ENCODE measurements at regions not wholly inside any gene's neighbourhood (a gene's known extent, or its start where the extent isn't known, plus 50 kb on each side); places are given as distances from the start of the nearest gene placed in this dataset.
"Not testable (repeated sequence)": the region's sequence is repeated elsewhere in the genome, so short reads cannot be mapped to it uniquely, and the experiment has no call there.

DNA sequence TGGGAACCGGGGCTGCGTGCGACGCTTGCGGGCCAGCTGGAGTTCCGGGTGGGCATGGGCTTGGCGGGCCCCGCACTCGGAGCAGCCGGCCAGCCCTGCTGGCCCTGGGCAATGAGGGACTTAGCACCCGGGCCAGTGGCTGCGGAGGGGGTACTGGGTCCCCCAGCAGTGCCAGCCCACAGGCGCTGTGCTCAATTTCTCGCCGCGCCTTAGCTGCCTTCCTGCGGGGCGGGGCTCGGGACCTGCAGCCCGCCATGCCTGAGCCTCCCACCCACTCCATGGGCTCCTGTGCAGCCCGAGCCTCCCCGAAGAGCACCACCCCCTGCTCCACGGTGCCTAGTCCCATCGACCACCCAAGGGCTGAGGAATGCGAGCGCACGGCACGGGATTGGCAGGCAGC lies 63.8 kb downstream of the PLXNA1 start:
- not testable (repeated sequence) for H3K36me3 ChIP-seq (ENCODE audit: control insufficient read depth, insufficient read depth, low read length); H3K27me3 ChIP-seq (ENCODE audit: control insufficient read depth, insufficient read depth, low read length); H3K9ac ChIP-seq (ENCODE audit: low read length); H3K4me3 ChIP-seq (ENCODE audit: low read depth, low read length); H3K27ac ChIP-seq (ENCODE audit: low read depth, low read length)
- Histone ChIP-seq H3K4me1 (ENCODE audit: control insufficient read depth, insufficient read depth, low read length) (peaks cover 16% of the 10 kb centered on the region), H3K9me3 (ENCODE audit: control insufficient read depth, insufficient read depth, low read depth, low read length) (peaks cover 22% of the 10 kb centered on the region)

DNA sequence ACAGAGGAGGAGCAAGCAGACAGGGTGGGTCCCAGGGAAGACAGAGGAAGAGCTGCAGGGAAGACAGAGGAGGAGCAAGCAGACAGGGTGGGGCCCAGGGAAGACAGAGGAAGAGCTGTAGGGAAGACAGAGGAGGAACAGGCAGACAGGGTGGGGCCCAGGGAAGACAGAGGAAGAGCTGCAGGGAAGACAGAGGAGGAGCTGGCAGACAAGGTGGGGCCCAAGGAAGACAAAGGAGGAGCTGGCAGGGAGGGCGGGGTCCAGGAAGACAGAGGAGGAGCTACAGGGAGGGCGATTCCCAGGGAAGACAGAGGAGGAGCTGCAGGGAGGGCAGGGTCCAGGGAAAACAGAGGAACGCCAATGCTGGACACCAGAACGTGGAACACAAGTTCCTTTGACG lies 66.5 kb downstream of the PLXNA1 start:
- Histone ChIP-seq H3K36me3 (ENCODE audit: control insufficient read depth, insufficient read depth, low read length) (no peaks in the 10 kb centered on the region), H3K9ac (ENCODE audit: low read length) (no peak overlapping the region), H3K4me3 (ENCODE audit: low read depth, low read length) (no peak overlapping the region), H3K4me1 (ENCODE audit: control insufficient read depth, insufficient read depth, low read length) (no peaks in the 10 kb centered on the region), H3K9me3 (ENCODE audit: control insufficient read depth, insufficient read depth, low read depth, low read length) (peaks cover 22% of the 10 kb centered on the region), H3K27me3 (ENCODE audit: control insufficient read depth, insufficient read depth, low read length) (no peaks in the 10 kb centered on the region), H3K27ac (ENCODE audit: low read depth, low read length) (no peak overlapping the region)

GRCh38 chr3:127050733-127051132 lies 67.8 kb downstream of the PLXNA1 start:
- Histone ChIP-seq H3K27me3 (ENCODE audit: control insufficient read depth, insufficient read depth, low read length) (no peaks in the 10 kb centered on the region), H3K4me1 (ENCODE audit: control insufficient read depth, insufficient read depth, low read length) (no peaks in the 10 kb centered on the region), H3K4me3 (ENCODE audit: low read depth, low read length) (no peak overlapping the region), H3K9me3 (ENCODE audit: control insufficient read depth, insufficient read depth, low read depth, low read length) (peaks cover 22% of the 10 kb centered on the region), H3K36me3 (ENCODE audit: control insufficient read depth, insufficient read depth, low read length) (no peaks in the 10 kb centered on the region), H3K27ac (ENCODE audit: low read depth, low read length) (no peak overlapping the region), H3K9ac (ENCODE audit: low read length) (no peak overlapping the region)

- H3K36me3 ChIP-seq (ENCODE audit: control insufficient read depth, insufficient read depth, low read length), result no peaks in the 10 kb centered on the region
Measured at GRCh38 chr3:127052121-127052561, 69.2 kb downstream of the PLXNA1 start.

GRCh38 chr3:127053026-127053425 lies 70.1 kb downstream of the PLXNA1 start:
- Histone ChIP-seq H3K27ac (ENCODE audit: low read depth, low read length) (no peak overlapping the region), H3K9ac (ENCODE audit: low read length) (no peak overlapping the region), H3K9me3 (ENCODE audit: control insufficient read depth, insufficient read depth, low read depth, low read length) (peaks cover 36% of the 10 kb centered on the region), H3K4me1 (ENCODE audit: control insufficient read depth, insufficient read depth, low read length) (no peaks in the 10 kb centered on the region), H3K4me3 (ENCODE audit: low read depth, low read length) (no peak overlapping the region), H3K36me3 (ENCODE audit: control insufficient read depth, insufficient read depth, low read length) (no peaks in the 10 kb centered on the region), H3K27me3 (ENCODE audit: control insufficient read depth, insufficient read depth, low read length) (no peaks in the 10 kb centered on the region)

More at GRCh38 chr3:127052121-127052561, 69.2 kb downstream of the PLXNA1 start:
- Histone ChIP-seq H3K9ac (ENCODE audit: low read length) (no peak overlapping the region), H3K9me3 (ENCODE audit: control insufficient read depth, insufficient read depth, low read depth, low read length) (peaks cover 30% of the 10 kb centered on the region), H3K27ac (ENCODE audit: low read depth, low read length) (no peak overlapping the region), H3K27me3 (ENCODE audit: control insufficient read depth, insufficient read depth, low read length) (no peaks in the 10 kb centered on the region), H3K4me1 (ENCODE audit: control insufficient read depth, insufficient read depth, low read length) (no peaks in the 10 kb centered on the region), H3K4me3 (ENCODE audit: low read depth, low read length) (no peak overlapping the region)

DNA sequence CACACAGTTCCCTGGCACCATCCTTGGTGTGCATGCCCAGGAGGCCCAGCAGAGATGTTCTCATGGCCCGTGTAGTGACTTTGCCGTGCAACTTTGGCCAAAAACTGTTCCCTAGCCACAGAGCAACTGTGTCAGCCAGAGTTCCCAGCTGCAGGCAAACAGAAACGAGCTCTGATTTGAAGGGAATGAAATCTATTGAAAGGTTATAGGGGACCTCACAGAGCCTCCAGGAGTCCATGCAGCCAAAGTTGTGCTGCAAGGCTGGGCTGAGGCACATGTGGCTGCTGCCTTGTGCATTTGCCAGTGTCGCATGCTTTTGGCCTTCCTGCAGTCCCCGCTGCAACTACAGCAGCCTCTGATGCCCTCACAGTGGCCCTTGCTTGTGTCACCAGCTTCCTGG lies 70.5 kb downstream of the PLXNA1 start:
- H3K4me3 ChIP-seq (ENCODE audit: low read depth, low read length), result no peak overlapping the region
- H3K27ac ChIP-seq (ENCODE audit: low read depth, low read length), result no peak overlapping the region
- no peak overlapping the region for H3K9ac ChIP-seq (ENCODE audit: low read length)
- peaks cover 34% of the 10 kb centered on the region for H3K9me3 ChIP-seq (ENCODE audit: control insufficient read depth, insufficient read depth, low read depth, low read length)
- no peaks in the 10 kb centered on the region for H3K27me3 ChIP-seq (ENCODE audit: control insufficient read depth, insufficient read depth, low read length)
- no peaks in the 10 kb centered on the region for H3K36me3 ChIP-seq (ENCODE audit: control insufficient read depth, insufficient read depth, low read length)
- H3K4me1 ChIP-seq (ENCODE audit: control insufficient read depth, insufficient read depth, low read length), result no peaks in the 10 kb centered on the region

DNA sequence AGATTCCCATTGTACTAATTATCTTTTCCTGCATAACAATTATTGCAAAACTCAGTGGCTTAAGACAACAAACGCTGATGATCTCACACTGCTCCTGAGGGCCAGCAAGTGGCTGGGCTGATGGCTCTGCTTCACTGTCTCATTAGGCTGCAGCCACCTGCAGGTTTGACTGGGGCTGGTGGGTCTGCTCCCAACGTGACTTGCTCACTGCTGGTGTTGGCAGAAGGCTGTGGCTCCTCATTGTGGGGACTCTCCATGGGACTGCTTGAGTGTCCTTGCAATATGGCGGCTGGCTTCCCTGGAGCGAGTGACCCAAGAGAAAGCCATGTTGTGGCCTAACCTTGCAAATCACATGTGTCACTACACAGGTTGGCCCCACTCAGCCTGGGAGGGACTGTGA lies 71.1 kb downstream of the PLXNA1 start:
- no peak overlapping the region for H3K9ac ChIP-seq (ENCODE audit: low read length)
- H3K36me3 ChIP-seq (ENCODE audit: control insufficient read depth, insufficient read depth, low read length), result no peaks in the 10 kb centered on the region
- H3K4me3 ChIP-seq (ENCODE audit: low read depth, low read length), result no peak overlapping the region
- H3K27ac ChIP-seq (ENCODE audit: low read depth, low read length), result no peak overlapping the region
- no peaks in the 10 kb centered on the region for H3K27me3 ChIP-seq (ENCODE audit: control insufficient read depth, insufficient read depth, low read length)
- H3K9me3 ChIP-seq (ENCODE audit: control insufficient read depth, insufficient read depth, low read depth, low read length), result peaks cover 29% of the 10 kb centered on the region
- no peaks in the 10 kb centered on the region for H3K4me1 ChIP-seq (ENCODE audit: control insufficient read depth, insufficient read depth, low read length)

DNA sequence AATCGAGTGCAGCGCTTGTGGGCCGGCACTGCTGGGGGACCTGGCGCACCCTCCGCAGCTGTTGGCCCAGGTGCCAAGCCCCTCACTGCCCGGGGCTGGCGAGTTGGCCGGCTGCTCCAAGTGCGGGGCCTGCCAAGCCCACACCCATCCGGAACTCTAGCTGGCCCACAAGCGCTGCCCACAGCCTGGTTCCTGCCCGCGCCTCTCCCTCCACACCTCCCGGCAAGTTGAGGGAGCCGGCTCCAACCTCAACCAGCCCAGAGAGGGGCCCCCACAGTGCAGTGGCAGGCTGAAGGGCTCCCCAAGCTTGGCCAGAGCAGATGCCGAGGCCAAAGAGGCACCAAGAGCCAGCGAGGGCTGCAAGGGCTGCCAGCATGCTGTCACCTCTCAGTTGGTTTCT lies 73.4 kb downstream of the PLXNA1 start:
- H3K27me3 ChIP-seq (ENCODE audit: control insufficient read depth, insufficient read depth, low read length), result no peaks in the 10 kb centered on the region
- no peaks in the 10 kb centered on the region for H3K36me3 ChIP-seq (ENCODE audit: control insufficient read depth, insufficient read depth, low read length)
- H3K9me3 ChIP-seq (ENCODE audit: control insufficient read depth, insufficient read depth, low read depth, low read length), result peaks cover 19% of the 10 kb centered on the region

DNA sequence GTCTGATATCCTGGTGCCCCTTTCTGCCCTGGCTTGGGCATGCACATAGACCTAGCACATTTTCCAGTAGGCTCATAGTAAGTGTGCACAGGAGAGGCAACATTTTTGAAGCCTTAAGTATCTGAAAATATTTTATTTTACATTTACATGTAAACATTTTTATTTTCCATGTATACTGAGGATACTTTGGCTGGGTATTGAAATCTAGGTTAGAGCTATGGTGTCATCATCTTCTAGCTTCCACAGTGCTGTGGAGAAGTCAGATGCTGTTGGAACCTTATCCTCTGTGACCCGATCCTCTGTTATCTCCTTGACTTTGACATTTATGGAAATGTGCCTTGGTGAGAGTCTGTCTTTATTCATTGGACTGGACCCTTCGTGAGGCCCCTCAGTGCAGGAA lies 74.1 kb downstream of the PLXNA1 start:
- H3K9me3 ChIP-seq (ENCODE audit: control insufficient read depth, insufficient read depth, low read depth, low read length), result peaks cover 19% of the 10 kb centered on the region
- H3K4me3 ChIP-seq (ENCODE audit: low read depth, low read length), result no peak overlapping the region
- H3K27me3 ChIP-seq (ENCODE audit: control insufficient read depth, insufficient read depth, low read length), result no peaks in the 10 kb centered on the region
- no peak overlapping the region for H3K9ac ChIP-seq (ENCODE audit: low read length)
- H3K36me3 ChIP-seq (ENCODE audit: control insufficient read depth, insufficient read depth, low read length), result no peaks in the 10 kb centered on the region
- H3K4me1 ChIP-seq (ENCODE audit: control insufficient read depth, insufficient read depth, low read length), result no peaks in the 10 kb centered on the region
- H3K27ac ChIP-seq (ENCODE audit: low read depth, low read length), result no peak overlapping the region

More for the DNA sequence above, 73.4 kb downstream of the PLXNA1 start:
- no peak overlapping the region for H3K4me3 ChIP-seq (ENCODE audit: low read depth, low read length)
- H3K9ac ChIP-seq (ENCODE audit: low read length), result no peak overlapping the region
- H3K27ac ChIP-seq (ENCODE audit: low read depth, low read length), result no peak overlapping the region
- no peaks in the 10 kb centered on the region for H3K4me1 ChIP-seq (ENCODE audit: control insufficient read depth, insufficient read depth, low read length)

GRCh38 chr3:127059072-127059471 lies 76.2 kb downstream of the PLXNA1 start:
- H3K9me3 ChIP-seq (ENCODE audit: control insufficient read depth, insufficient read depth, low read depth, low read length), result peaks cover 19% of the 10 kb centered on the region
- no peak overlapping the region for H3K4me3 ChIP-seq (ENCODE audit: low read depth, low read length)
- no peaks in the 10 kb centered on the region for H3K4me1 ChIP-seq (ENCODE audit: control insufficient read depth, insufficient read depth, low read length)

DNA sequence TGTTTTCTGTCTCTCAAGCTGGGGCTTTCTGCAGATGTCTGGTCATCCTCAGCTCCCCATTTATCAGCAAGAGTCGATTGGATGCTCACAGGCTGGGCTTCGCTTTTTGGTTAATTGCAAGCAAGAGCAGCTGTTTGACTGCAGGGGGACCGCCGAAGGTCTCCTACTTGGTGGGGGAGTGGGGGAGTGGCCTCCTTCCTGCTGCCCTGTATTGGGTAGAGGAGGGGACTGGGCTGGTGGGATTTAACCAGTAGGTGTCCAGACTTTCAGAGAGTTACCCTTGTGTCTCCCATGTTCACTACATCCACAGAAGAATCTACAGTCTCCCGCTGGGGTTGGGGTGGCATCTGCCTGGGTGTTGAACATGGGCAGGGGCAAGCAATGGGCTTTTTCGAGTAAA lies 78.7 kb downstream of the PLXNA1 start:
- no peak overlapping the region for H3K9ac ChIP-seq (ENCODE audit: low read length)
- H3K4me3 ChIP-seq (ENCODE audit: low read depth, low read length), result no peak overlapping the region
- no peak overlapping the region for H3K27ac ChIP-seq (ENCODE audit: low read depth, low read length)
- no peaks in the 10 kb centered on the region for H3K27me3 ChIP-seq (ENCODE audit: control insufficient read depth, insufficient read depth, low read length)
- H3K36me3 ChIP-seq (ENCODE audit: control insufficient read depth, insufficient read depth, low read length), result no peaks in the 10 kb centered on the region
- no peaks in the 10 kb centered on the region for H3K4me1 ChIP-seq (ENCODE audit: control insufficient read depth, insufficient read depth, low read length)
- peaks cover 16% of the 10 kb centered on the region for H3K9me3 ChIP-seq (ENCODE audit: control insufficient read depth, insufficient read depth, low read depth, low read length)

More at GRCh38 chr3:127059072-127059471, 76.2 kb downstream of the PLXNA1 start:
- H3K27me3 ChIP-seq (ENCODE audit: control insufficient read depth, insufficient read depth, low read length), result no peaks in the 10 kb centered on the region
- no peak overlapping the region for H3K9ac ChIP-seq (ENCODE audit: low read length)
- H3K27ac ChIP-seq (ENCODE audit: low read depth, low read length), result no peak overlapping the region
- no peaks in the 10 kb centered on the region for H3K36me3 ChIP-seq (ENCODE audit: control insufficient read depth, insufficient read depth, low read length)

DNA sequence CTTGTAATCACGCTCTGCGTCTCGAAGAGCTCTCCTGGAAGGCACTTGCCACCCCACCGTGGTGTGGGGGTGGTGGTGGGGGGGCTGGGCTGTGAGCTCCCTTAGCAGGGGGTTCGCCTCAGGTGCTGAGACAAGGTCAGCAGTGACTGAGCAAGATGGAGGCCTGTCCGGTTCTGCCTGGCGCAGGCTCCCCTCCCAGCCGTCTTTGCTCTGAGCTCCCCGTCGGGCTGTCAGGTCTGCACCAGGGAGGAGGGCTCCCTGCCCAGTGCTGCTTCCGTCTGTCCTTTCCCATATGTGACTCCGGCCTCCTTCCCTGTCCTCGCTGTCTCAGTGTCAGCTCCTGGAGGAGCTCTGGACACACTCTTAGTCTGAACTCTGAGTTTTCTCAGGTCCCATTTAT lies 80.0 kb downstream of the PLXNA1 start:
- Histone ChIP-seq H3K27me3 (ENCODE audit: control insufficient read depth, insufficient read depth, low read length) (no peaks in the 10 kb centered on the region), H3K27ac (ENCODE audit: low read depth, low read length) (no peak overlapping the region), H3K4me1 (ENCODE audit: control insufficient read depth, insufficient read depth, low read length) (no peaks in the 10 kb centered on the region), H3K4me3 (ENCODE audit: low read depth, low read length) (no peak overlapping the region), H3K9me3 (ENCODE audit: control insufficient read depth, insufficient read depth, low read depth, low read length) (0 out of 2 replicates have a peak, but pooled peaks cover 4% of the 10 kb centered on the region), H3K36me3 (ENCODE audit: control insufficient read depth, insufficient read depth, low read length) (no peaks in the 10 kb centered on the region), H3K9ac (ENCODE audit: low read length) (no peak overlapping the region)

Measured in HUES6 (cell line).